Liver (tissue), 8 donors: ENCODE measurements at regions not wholly inside any gene's neighbourhood (a gene's known extent, or its start where the extent isn't known, plus 50 kb on each side); places are given as distances from the start of the nearest gene placed in this dataset.

Experiments
- DNase-seq: peaks from one replicate; pipeline ENCODE4 v3.0.0-alpha.2; 2017; ENCODE audit warnings: low spot score
- H3K27ac ChIP-seq, 2 donors: one replicate each; pipeline ENCODE4 v1.7.0; 2013; ENCODE audit warnings: inconsistent platforms in 2 of 2, low read length in 2 of 2, control low read depth in 1 of 2, low read depth in 1 of 2, mild to moderate bottlenecking in 1 of 2
- H3K27me3 ChIP-seq, 4 donors: one replicate each; pipeline versions ENCODE4 v1.6.1 to v1.7.0; 2013; ENCODE audit warnings: low read length in 3 of 4, inconsistent platforms in 1 of 4, mild to moderate bottlenecking in 1 of 4, moderate library complexity in 1 of 4; ENCODE audit not compliant: control insufficient read depth in 4 of 4, insufficient read depth in 4 of 4
- H3K36me3 ChIP-seq, 4 donors: one replicate each; pipeline versions ENCODE4 v1.6.1 to v1.7.0; 2013; ENCODE audit warnings: low read length in 3 of 4, mild to moderate bottlenecking in 3 of 4, low read depth in 1 of 4, moderate library complexity in 1 of 4; ENCODE audit not compliant: control insufficient read depth in 4 of 4, insufficient read depth in 3 of 4
- H3K4me1 ChIP-seq, 4 donors: one replicate each; pipeline versions ENCODE4 v1.6.1 to v1.7.0; 2013; ENCODE audit warnings: low read length in 3 of 4, mild to moderate bottlenecking in 3 of 4, moderate library complexity in 1 of 4; ENCODE audit not compliant: control insufficient read depth in 4 of 4, insufficient read depth in 4 of 4
- H3K4me3 ChIP-seq, 3 donors: one replicate each; pipeline versions ENCODE4 v1.6.1 to v1.7.0; 2013; ENCODE audit warnings: low read length in 3 of 3, control low read depth in 1 of 3, low read depth in 1 of 3, mild to moderate bottlenecking in 1 of 3
- H3K9ac ChIP-seq, 2 donors: one replicate each; pipeline ENCODE4 v1.7.0; 2013; ENCODE audit warnings: low read length in 2 of 2, mild to moderate bottlenecking in 2 of 2, moderate library complexity in 2 of 2, control low read depth in 1 of 2, low read depth in 1 of 2
- H3K9me3 ChIP-seq, 4 donors: one replicate each; pipeline versions ENCODE4 v1.6.1 to v1.7.0; 2013; ENCODE audit warnings: low read length in 3 of 4; ENCODE audit not compliant: control insufficient read depth in 4 of 4
- CTCF ChIP-seq: fragments of 150-350 bp; IDR thresholded peaks from 2 replicates; pipeline ENCODE4 v1.5.1; 2017; ENCODE audit warnings: improper control_type of control experiment, low read depth, low read length; ENCODE audit not compliant: missing input control
- EGR1 ChIP-seq, 2 donors: IDR thresholded peaks; 2 replicates each; pipeline ENCODE4 v1.6.1; 2016 to 2018; ENCODE audit warnings: antibody characterized with exemption in 2 of 2, low read depth in 2 of 2
- FOXA1 ChIP-seq: IDR thresholded peaks from 2 replicates; pipeline ENCODE4 v1.6.1; 2016; ENCODE audit warnings: antibody characterized with exemption
- FOXA2 ChIP-seq: IDR thresholded peaks from 2 replicates; pipeline ENCODE4 v1.6.1; 2016; ENCODE audit warnings: antibody characterized with exemption
- GABPA ChIP-seq, 2 donors: IDR thresholded peaks in 1 of 2; conservative IDR thresholded peaks in 1 of 2; 2 replicates each; pipeline ENCODE4 v1.6.1; 2016; ENCODE audit warnings: antibody characterized with exemption in 2 of 2, mild to moderate bottlenecking in 1 of 2, moderate library complexity in 1 of 2
- HNF4G ChIP-seq: IDR thresholded peaks from 2 replicates; pipeline ENCODE4 v1.6.1; 2016; ENCODE audit warnings: antibody characterized with exemption
- JUND ChIP-seq, 2 donors: IDR thresholded peaks; 2 replicates each; pipeline ENCODE4 v1.6.1; 2016; ENCODE audit warnings: antibody characterized with exemption in 2 of 2
- NR2F2 ChIP-seq: IDR thresholded peaks from 2 replicates; pipeline ENCODE4 v1.6.1; 2016; ENCODE audit warnings: antibody characterized with exemption
- RAD21 ChIP-seq, 2 donors: IDR thresholded peaks; 2 replicates each; pipeline ENCODE4 v1.6.1; 2016; ENCODE audit warnings: antibody characterized with exemption in 2 of 2, mild to moderate bottlenecking in 2 of 2
- RXRA ChIP-seq, 2 donors: IDR thresholded peaks; 2 replicates each; pipeline ENCODE4 v1.6.1; 2017 to 2018; ENCODE audit warnings: antibody characterized with exemption in 2 of 2, mild to moderate bottlenecking in 1 of 2
- SP1 ChIP-seq: IDR thresholded peaks from 2 replicates; pipeline ENCODE4 v1.6.1; 2018; ENCODE audit warnings: antibody characterized with exemption, mild to moderate bottlenecking
- TAF1 ChIP-seq: conservative IDR thresholded peaks from 2 replicates; pipeline ENCODE4 v1.6.1; 2016; ENCODE audit warnings: antibody characterized with exemption, mild to moderate bottlenecking
- YY1 ChIP-seq: IDR thresholded peaks from 2 replicates; pipeline ENCODE4 v1.6.1; 2016; ENCODE audit warnings: antibody characterized with exemption, mild to moderate bottlenecking
- WGBS: extraction: QIAGEN DNeasy Blood & Tissue Kit; methylation state at CpG from one replicate; pipeline ENCODE4 v1.1.7; 2013; 5-methylcytosine and 5-hydroxymethylcytosine counted together
- TF ChIP-seq, protein P1 (sequence below): IDR thresholded peaks from 2 replicates; pipeline ENCODE4 v1.6.1; 2016; ENCODE audit warnings: antibody characterized with exemption
- TF ChIP-seq, protein P2 (sequence below): IDR thresholded peaks from 2 replicates; pipeline ENCODE4 v1.6.1; 2016; ENCODE audit warnings: antibody characterized with exemption
- TF ChIP-seq, protein P3 (sequence below): IDR thresholded peaks from 2 replicates; pipeline ENCODE4 v1.6.1; 2016; ENCODE audit warnings: antibody characterized with exemption
- TF ChIP-seq, protein P4 (sequence below): IDR thresholded peaks from 2 replicates; pipeline ENCODE4 v1.6.1; 2016; ENCODE audit warnings: antibody characterized with exemption, mild to moderate bottlenecking
- donor health status: healthy.
- donor health status: healthy.
- donor health status: healthy.
- donor health status: healthy.
- donor health status: healthy.

DNA sequence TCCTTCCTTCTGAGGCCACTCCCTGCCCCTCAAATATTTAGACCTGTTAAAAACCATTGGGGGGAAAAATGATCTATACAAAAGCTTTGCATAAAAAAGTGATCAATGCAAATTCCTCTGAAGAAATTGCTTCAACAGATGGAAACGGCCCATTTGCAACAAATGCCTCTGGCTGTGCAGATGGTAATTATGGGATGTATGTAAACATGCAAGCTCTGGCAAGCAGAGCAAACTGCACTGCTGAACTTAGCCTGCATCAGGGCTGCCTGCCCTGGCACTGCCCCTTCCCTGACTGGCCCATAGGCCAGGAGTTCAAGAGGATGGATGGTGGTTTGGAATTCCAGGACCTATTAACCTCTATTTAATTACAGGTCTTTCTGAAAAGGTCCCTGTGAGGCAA lies 388.7 kb downstream of the MIAT start:
- TF ChIP-seq YY1 (no peak), JUND (IDR thresholded peaks at IDR 0.05) (no peak), TAF1 (no peak), HNF4G (no peak), CTCF (no peak), FOXA1 (no peak), RXRA (IDR thresholded peaks at IDR 0.05) (no peak), EGR1 (IDR thresholded peaks at IDR 0.05; ENCODE audit: low read depth in 2 of 2) (no peak), GABPA (IDR thresholded peaks at IDR 0.05 in 1 of 2, conservative IDR thresholded peaks at IDR 0.05 in 1 of 2) (no peak), SP1 (no peak), RAD21 (IDR thresholded peaks at IDR 0.05) (no peak), NR2F2 (no peak)
- TF ChIP-seq, protein P1, sequence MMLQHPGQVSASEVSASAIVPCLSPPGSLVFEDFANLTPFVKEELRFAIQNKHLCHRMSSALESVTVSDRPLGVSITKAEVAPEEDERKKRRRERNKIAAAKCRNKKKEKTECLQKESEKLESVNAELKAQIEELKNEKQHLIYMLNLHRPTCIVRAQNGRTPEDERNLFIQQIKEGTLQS, result no peak
- TF ChIP-seq, protein P2, sequence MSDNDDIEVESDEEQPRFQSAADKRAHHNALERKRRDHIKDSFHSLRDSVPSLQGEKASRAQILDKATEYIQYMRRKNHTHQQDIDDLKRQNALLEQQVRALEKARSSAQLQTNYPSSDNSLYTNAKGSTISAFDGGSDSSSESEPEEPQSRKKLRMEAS, result no peak
- TF ChIP-seq, protein P3, sequence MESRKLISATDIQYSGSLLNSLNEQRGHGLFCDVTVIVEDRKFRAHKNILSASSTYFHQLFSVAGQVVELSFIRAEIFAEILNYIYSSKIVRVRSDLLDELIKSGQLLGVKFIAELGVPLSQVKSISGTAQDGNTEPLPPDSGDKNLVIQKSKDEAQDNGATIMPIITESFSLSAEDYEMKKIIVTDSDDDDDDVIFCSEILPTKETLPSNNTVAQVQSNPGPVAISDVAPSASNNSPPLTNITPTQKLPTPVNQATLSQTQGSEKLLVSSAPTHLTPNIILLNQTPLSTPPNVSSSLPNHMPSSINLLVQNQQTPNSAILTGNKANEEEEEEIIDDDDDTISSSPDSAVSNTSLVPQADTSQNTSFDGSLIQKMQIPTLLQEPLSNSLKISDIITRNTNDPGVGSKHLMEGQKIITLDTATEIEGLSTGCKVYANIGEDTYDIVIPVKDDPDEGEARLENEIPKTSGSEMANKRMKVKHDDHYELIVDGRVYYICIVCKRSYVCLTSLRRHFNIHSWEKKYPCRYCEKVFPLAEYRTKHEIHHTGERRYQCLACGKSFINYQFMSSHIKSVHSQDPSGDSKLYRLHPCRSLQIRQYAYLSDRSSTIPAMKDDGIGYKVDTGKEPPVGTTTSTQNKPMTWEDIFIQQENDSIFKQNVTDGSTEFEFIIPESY, result no peak
- Histone ChIP-seq H3K27ac (no peak overlapping the region), H3K4me1 (no peaks in the 10 kb centered on the region), H3K27me3 (peaks cover 0 to 10% (median 0%) of the 10 kb centered on the region in 4 donors), H3K4me3 (no peak overlapping the region), H3K9ac (no peak overlapping the region), H3K9me3 (peaks cover 0 to 4% (median 0%) of the 10 kb centered on the region in 4 donors), H3K36me3 (no peaks in the 10 kb centered on the region)
- 43% methylated on average over 1 of the region's 1 CpG for WGBS
- no peak for DNase-seq

GRCh38 chr22:27046603-27047002 lies 389.2 kb downstream of the MIAT start:
- H3K27me3 ChIP-seq, result peaks cover 0 to 10% (median 0%) of the 10 kb centered on the region in 4 donors
- H3K27ac ChIP-seq, result no peak overlapping the region
- no peak for DNase-seq
- no peak overlapping the region for H3K9ac ChIP-seq
- WGBS, result 93% methylated on average over 2 of the region's 2 CpGs
- H3K9me3 ChIP-seq, result peaks cover 0 to 4% (median 0%) of the 10 kb centered on the region in 4 donors
- no peak overlapping the region for H3K4me3 ChIP-seq
- TF ChIP-seq, protein P4, sequence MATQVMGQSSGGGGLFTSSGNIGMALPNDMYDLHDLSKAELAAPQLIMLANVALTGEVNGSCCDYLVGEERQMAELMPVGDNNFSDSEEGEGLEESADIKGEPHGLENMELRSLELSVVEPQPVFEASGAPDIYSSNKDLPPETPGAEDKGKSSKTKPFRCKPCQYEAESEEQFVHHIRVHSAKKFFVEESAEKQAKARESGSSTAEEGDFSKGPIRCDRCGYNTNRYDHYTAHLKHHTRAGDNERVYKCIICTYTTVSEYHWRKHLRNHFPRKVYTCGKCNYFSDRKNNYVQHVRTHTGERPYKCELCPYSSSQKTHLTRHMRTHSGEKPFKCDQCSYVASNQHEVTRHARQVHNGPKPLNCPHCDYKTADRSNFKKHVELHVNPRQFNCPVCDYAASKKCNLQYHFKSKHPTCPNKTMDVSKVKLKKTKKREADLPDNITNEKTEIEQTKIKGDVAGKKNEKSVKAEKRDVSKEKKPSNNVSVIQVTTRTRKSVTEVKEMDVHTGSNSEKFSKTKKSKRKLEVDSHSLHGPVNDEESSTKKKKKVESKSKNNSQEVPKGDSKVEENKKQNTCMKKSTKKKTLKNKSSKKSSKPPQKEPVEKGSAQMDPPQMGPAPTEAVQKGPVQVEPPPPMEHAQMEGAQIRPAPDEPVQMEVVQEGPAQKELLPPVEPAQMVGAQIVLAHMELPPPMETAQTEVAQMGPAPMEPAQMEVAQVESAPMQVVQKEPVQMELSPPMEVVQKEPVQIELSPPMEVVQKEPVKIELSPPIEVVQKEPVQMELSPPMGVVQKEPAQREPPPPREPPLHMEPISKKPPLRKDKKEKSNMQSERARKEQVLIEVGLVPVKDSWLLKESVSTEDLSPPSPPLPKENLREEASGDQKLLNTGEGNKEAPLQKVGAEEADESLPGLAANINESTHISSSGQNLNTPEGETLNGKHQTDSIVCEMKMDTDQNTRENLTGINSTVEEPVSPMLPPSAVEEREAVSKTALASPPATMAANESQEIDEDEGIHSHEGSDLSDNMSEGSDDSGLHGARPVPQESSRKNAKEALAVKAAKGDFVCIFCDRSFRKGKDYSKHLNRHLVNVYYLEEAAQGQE, result no peak
- TF ChIP-seq GABPA (IDR thresholded peaks at IDR 0.05 in 1 of 2, conservative IDR thresholded peaks at IDR 0.05 in 1 of 2) (no peak), FOXA2 (no peak), RAD21 (IDR thresholded peaks at IDR 0.05) (no peak), CTCF (no peak), FOXA1 (no peak)
- no peaks in the 10 kb centered on the region for H3K4me1 ChIP-seq
- no peaks in the 10 kb centered on the region for H3K36me3 ChIP-seq
